GM19455 (cell line): ENCODE measurements at regions not wholly inside any gene's neighbourhood (a gene's known extent, or its start where the extent isn't known, plus 50 kb on each side); places are given as distances from the start of the nearest gene placed in this dataset.

Experiments used
- ATAC-seq: cut with Tn5 transposase; IDR thresholded peaks from one replicate; pipeline ENCODE4 v1.9.1; 2021; ENCODE audit not compliant: unreplicated experiment

GRCh38 chr2:164103271-164103670 is 367.5 kb upstream of the FIGN start:
- ATAC-seq = no peak

GRCh38 chr2:164102366-164102765 is 366.6 kb upstream of the FIGN start:
- ATAC-seq = no peak

GRCh38 chr2:164091673-164092072 is 355.9 kb upstream of the FIGN start:
- no peak for ATAC-seq

- no peak for ATAC-seq
Measured at GRCh38 chr2:164090533-164090932, 354.7 kb upstream of the FIGN start.

GRCh38 chr2:164084066-164084465 is 348.3 kb upstream of the FIGN start:
- no peak for ATAC-seq

GRCh38 chr2:164080486-164080885 is 344.7 kb upstream of the FIGN start:
- ATAC-seq = no peak

- ATAC-seq = no peak
Measured at GRCh38 chr2:164079258-164079657, 343.4 kb upstream of the FIGN start.

- no peak for ATAC-seq
Measured at GRCh38 chr2:164078421-164078820, 342.6 kb upstream of the FIGN start.

GRCh38 chr2:164073101-164074074 is 337.6 kb upstream of the FIGN start:
- ATAC-seq = no peak

- ATAC-seq = no peak
Measured at GRCh38 chr2:164069540-164069939, 333.7 kb upstream of the FIGN start.

GRCh38 chr2:164068063-164068462 is 332.3 kb upstream of the FIGN start:
- ATAC-seq = no peak

- ATAC-seq = no peak
Measured at GRCh38 chr2:164066095-164066494, 330.3 kb upstream of the FIGN start.

GRCh38 chr2:164065038-164065437 is 329.2 kb upstream of the FIGN start:
- ATAC-seq = no peak

GRCh38 chr2:164061129-164061746 is 325.4 kb upstream of the FIGN start:
- ATAC-seq = no peak

- no peak for ATAC-seq
Measured at GRCh38 chr2:164060031-164060430, 324.2 kb upstream of the FIGN start.

GRCh38 chr2:164055623-164056022 is 319.8 kb upstream of the FIGN start:
- no peak for ATAC-seq

- ATAC-seq = no peak
Measured at GRCh38 chr2:164054651-164055050, 318.8 kb upstream of the FIGN start.

GRCh38 chr2:164053021-164053420 is 317.2 kb upstream of the FIGN start:
- ATAC-seq = no peak

- ATAC-seq = no peak
Measured at GRCh38 chr2:164052006-164052405, 316.2 kb upstream of the FIGN start.

GRCh38 chr2:164048729-164049128 is 312.9 kb upstream of the FIGN start:
- no peak for ATAC-seq

GRCh38 chr2:164046040-164046439 is 310.2 kb upstream of the FIGN start:
- ATAC-seq = no peak

GRCh38 chr2:164044622-164045021 is 308.8 kb upstream of the FIGN start:
- ATAC-seq = no peak
